H1 (cell line): ENCODE measurements at regions not wholly inside any gene's neighbourhood (a gene's known extent, or its start where the extent isn't known, plus 50 kb on each side); places are given as distances from the start of the nearest gene placed in this dataset.

Source experiments
- EP300 ChIP-seq, 2 experiments: IDR thresholded peaks; 1 replicate in 1 of 2; 2 replicates in 1 of 2; pipeline ENCODE4 v1.6.1; 2011 to 2012; ENCODE audit warnings: low read depth in 2 of 2, low read length in 2 of 2, mild to moderate bottlenecking in 2 of 2, borderline replicate concordance in 1 of 2, inconsistent platforms in 1 of 2, moderate library complexity in 1 of 2
- GABPA ChIP-seq: IDR thresholded peaks from 2 replicates; pipeline ENCODE4 v1.6.1; 2011; ENCODE audit warnings: mild to moderate bottlenecking, low read length, moderate library complexity, borderline replicate concordance; ENCODE audit not compliant: insufficient read depth
- JUN ChIP-seq: IDR thresholded peaks from 2 replicates; pipeline ENCODE4 v1.6.1; 2011; ENCODE audit warnings: low read depth, mild to moderate bottlenecking, improper control_type of control experiment, low read length
- POLR2A ChIP-seq, 2 experiments: IDR thresholded peaks; 1 replicate in 1 of 2; 2 replicates in 1 of 2; pipeline ENCODE4 v1.6.1; 2011; ENCODE audit warnings: low read depth in 2 of 2, low read length in 2 of 2, mild to moderate bottlenecking in 2 of 2; ENCODE audit errors: control extremely low read depth in 1 of 2
- POLR2AphosphoS5 ChIP-seq: IDR thresholded peaks from 2 replicates; pipeline ENCODE4 v1.6.1; 2011; ENCODE audit warnings: low read depth, low read length
- RAD21 ChIP-seq, 2 experiments: IDR thresholded peaks in 1 of 2; conservative IDR thresholded peaks in 1 of 2; 2 replicates each; pipeline ENCODE4 v1.6.1; 2011; ENCODE audit warnings: low read depth in 2 of 2, low read length in 2 of 2, improper control_type of control experiment in 1 of 2, inconsistent platforms in 1 of 2, mild to moderate bottlenecking in 1 of 2, moderate library complexity in 1 of 2
- RXRA ChIP-seq: IDR thresholded peaks from 2 replicates; pipeline ENCODE4 v1.6.1; 2011; ENCODE audit warnings: low read depth, mild to moderate bottlenecking, low read length, moderate library complexity; ENCODE audit not compliant: insufficient read depth
- SRF ChIP-seq: IDR thresholded peaks from 2 replicates; pipeline ENCODE4 v1.6.1; 2011; ENCODE audit warnings: mild to moderate bottlenecking, low read depth, low read length, moderate library complexity
- ZNF274 ChIP-seq: IDR thresholded peaks from 2 replicates; pipeline ENCODE4 v1.7.0; 2012; ENCODE audit warnings: low read length, borderline replicate concordance; ENCODE audit errors: extremely low read depth
- TF ChIP-seq, protein P1 (sequence below), 3 experiments: IDR thresholded peaks; 1 replicate in 2 of 3; 2 replicates in 1 of 3; pipeline versions ENCODE4 v1.5.1 to v1.6.1; 2011; ENCODE audit warnings: low read length in 3 of 3, mild to moderate bottlenecking in 3 of 3, inconsistent platforms in 2 of 3, low read depth in 1 of 3, moderate library complexity in 1 of 3; ENCODE audit not compliant: insufficient read depth in 1 of 3; ENCODE audit errors: control extremely low read depth in 1 of 3

DNA sequence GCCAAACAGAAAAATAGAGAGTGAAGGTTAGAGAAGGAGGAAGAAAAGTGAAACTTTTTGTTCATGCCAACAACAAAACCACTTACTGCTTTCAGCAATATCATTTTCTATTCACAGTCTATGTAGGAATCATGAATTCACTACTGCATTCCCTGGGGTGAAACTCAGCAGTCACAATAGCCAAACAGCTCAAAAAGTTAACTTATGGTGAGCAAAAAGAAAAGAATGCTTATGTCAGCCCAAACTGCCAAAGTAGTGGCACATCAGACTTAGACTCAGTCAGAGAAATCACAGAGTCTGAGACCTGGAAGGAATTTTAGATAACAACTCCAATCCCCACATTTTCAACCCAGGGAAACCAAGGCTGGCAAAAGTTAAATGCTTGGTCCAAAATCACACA, 238.7 kb upstream of the TMCO5A start:
- no peak for TF ChIP-seq POLR2AphosphoS5
- no peak for TF ChIP-seq ZNF274
- TF ChIP-seq, protein P1, sequence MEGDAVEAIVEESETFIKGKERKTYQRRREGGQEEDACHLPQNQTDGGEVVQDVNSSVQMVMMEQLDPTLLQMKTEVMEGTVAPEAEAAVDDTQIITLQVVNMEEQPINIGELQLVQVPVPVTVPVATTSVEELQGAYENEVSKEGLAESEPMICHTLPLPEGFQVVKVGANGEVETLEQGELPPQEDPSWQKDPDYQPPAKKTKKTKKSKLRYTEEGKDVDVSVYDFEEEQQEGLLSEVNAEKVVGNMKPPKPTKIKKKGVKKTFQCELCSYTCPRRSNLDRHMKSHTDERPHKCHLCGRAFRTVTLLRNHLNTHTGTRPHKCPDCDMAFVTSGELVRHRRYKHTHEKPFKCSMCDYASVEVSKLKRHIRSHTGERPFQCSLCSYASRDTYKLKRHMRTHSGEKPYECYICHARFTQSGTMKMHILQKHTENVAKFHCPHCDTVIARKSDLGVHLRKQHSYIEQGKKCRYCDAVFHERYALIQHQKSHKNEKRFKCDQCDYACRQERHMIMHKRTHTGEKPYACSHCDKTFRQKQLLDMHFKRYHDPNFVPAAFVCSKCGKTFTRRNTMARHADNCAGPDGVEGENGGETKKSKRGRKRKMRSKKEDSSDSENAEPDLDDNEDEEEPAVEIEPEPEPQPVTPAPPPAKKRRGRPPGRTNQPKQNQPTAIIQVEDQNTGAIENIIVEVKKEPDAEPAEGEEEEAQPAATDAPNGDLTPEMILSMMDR (IDR thresholded peaks at IDR 0.05; ENCODE audit: control extremely low read depth in 1 of 3, insufficient read depth in 1 of 3, low read depth in 1 of 3, low read length in 3 of 3): no peak
- TF ChIP-seq GABPA: no peak
- no peak for TF ChIP-seq SRF
- no peak for TF ChIP-seq EP300 (IDR thresholded peaks at IDR 0.05; ENCODE audit: borderline replicate concordance in 1 of 2, low read depth in 2 of 2, low read length in 2 of 2)
- no peak for TF ChIP-seq POLR2A (IDR thresholded peaks at IDR 0.05; ENCODE audit: control extremely low read depth in 1 of 2, low read depth in 2 of 2, low read length in 2 of 2)
- no peak for TF ChIP-seq JUN
- no peak for TF ChIP-seq RAD21 (IDR thresholded peaks at IDR 0.05 in 1 of 2, conservative IDR thresholded peaks at IDR 0.05 in 1 of 2; ENCODE audit: low read depth in 2 of 2, low read length in 2 of 2)
- TF ChIP-seq RXRA: no peak
